IMR-90 (cell line): ENCODE measurements at regions not wholly inside any gene's neighbourhood (a gene's known extent, or its start where the extent isn't known, plus 50 kb on each side); places are given as distances from the start of the nearest gene placed in this dataset.

Experiments
- ATAC-seq: fragments of 200-7000 bp; cut with Tn5 transposase; 2 replicates; pipeline ENCODE4 v1.9.1; 2020; ENCODE audit warnings: low read depth, mild to moderate bottlenecking, moderate library complexity
- BruUV-seq: library from RNA; stranded (reverse); fragments of 400-500 nt; replicated peaks from 2 replicates; lab custom pipeline; 2021; lab: Mats Ljungman, UMichigan
- CTCF ChIA-PET: fragments of 300-600 bp; formaldehyde crosslinking; extraction: SDS; loops from one replicate; lab custom pipeline; 2021; ENCODE audit warnings: antibody characterized with exemption; lab: Yijun Ruan, JAX
- POLR2A ChIA-PET: fragments of 300-600 bp; sonication (Branson Sonifier 250); formaldehyde crosslinking; loops from one replicate; lab custom pipeline; 2022; ENCODE audit warnings: antibody characterized with exemption; ENCODE audit not compliant: unreplicated experiment; lab: Charles Lee
- DNase-seq: peaks from one replicate; pipeline ENCODE4 v3.0.0; 2013
- H2AFZ ChIP-seq: replicated peaks from 2 replicates; pipeline ENCODE3; 2013; ENCODE audit warnings: low read length, mild to moderate bottlenecking; ENCODE audit not compliant: poor library complexity
- H2AK5ac ChIP-seq: 2 replicates; pipeline ENCODE4 v1.6.1; 2013; ENCODE audit warnings: low read depth, low read length, inconsistent platforms
- H2AK9ac ChIP-seq: replicated peaks from 2 replicates; pipeline ENCODE3; 2013; ENCODE audit warnings: mild to moderate bottlenecking, low read depth, low read length, moderate library complexity; ENCODE audit not compliant: poor library complexity
- H2BK120ac ChIP-seq: 2 replicates; pipeline ENCODE4 v1.6.1; 2013; ENCODE audit warnings: low read depth, low read length, inconsistent platforms
- H2BK15ac ChIP-seq: 3 replicates; pipeline ENCODE4 v1.6.1; 2013; ENCODE audit warnings: low read depth, low read length, inconsistent platforms
- H2BK20ac ChIP-seq: 2 replicates; pipeline ENCODE4 v1.6.1; 2013; ENCODE audit warnings: low read depth, mild to moderate bottlenecking, inconsistent platforms, low read length, moderate library complexity
- H2BK5ac ChIP-seq: 2 replicates; pipeline ENCODE4 v1.6.1; 2013; ENCODE audit warnings: mild to moderate bottlenecking, low read depth, low read length, inconsistent platforms; ENCODE audit not compliant: poor library complexity, severe bottlenecking
- H3K14ac ChIP-seq: replicated peaks from 2 replicates; pipeline ENCODE4 v1.6.1; 2013; ENCODE audit warnings: low read depth, low read length, inconsistent platforms
- H3K18ac ChIP-seq: 2 replicates; pipeline ENCODE4 v1.6.1; 2013; ENCODE audit warnings: low read depth, low read length, control low read depth
- H3K23ac ChIP-seq: 2 replicates; pipeline ENCODE4 v1.6.1; 2013; ENCODE audit warnings: low read depth, low read length, inconsistent platforms
- H3K27ac ChIP-seq: 2 replicates; pipeline ENCODE4 v1.5.1; 2013; ENCODE audit warnings: mild to moderate bottlenecking, control low read depth, low read length; ENCODE audit not compliant: insufficient read depth
- H3K27me3 ChIP-seq: 2 replicates; pipeline ENCODE4 v1.6.1; 2013; ENCODE audit warnings: low read length; ENCODE audit not compliant: control insufficient read depth, insufficient read depth
- H3K36me3 ChIP-seq: 2 replicates; pipeline ENCODE4 v1.6.1; 2013; ENCODE audit warnings: low read length, mixed read lengths; ENCODE audit not compliant: control insufficient read depth, insufficient read depth
- H3K4ac ChIP-seq: 2 replicates; pipeline ENCODE4 v1.6.1; 2013; ENCODE audit warnings: low read depth, low read length, inconsistent platforms
- H3K4me1 ChIP-seq: 2 replicates; pipeline ENCODE4 v1.6.1; 2013; ENCODE audit warnings: low read length, mixed read lengths; ENCODE audit not compliant: control insufficient read depth, insufficient read depth
- H3K4me2 ChIP-seq: 2 replicates; pipeline ENCODE4 v1.6.1; 2013; ENCODE audit warnings: low read depth, mild to moderate bottlenecking, control low read depth, low read length, moderate library complexity
- H3K4me3 ChIP-seq: 2 replicates; pipeline ENCODE4 v1.5.1; 2013; ENCODE audit warnings: low read depth, mild to moderate bottlenecking, control low read depth, low read length, moderate library complexity; ENCODE audit not compliant: insufficient read depth
- H3K56ac ChIP-seq: 2 replicates; pipeline ENCODE4 v1.6.1; 2013; ENCODE audit warnings: low read length, inconsistent platforms; ENCODE audit not compliant: insufficient read depth; ENCODE audit errors: extremely low read depth
- H3K79me1 ChIP-seq, 2 experiments: 2 replicates each; pipeline ENCODE4 v1.6.1; 2013; ENCODE audit warnings: low read length in 2 of 2, inconsistent platforms in 1 of 2, low read depth in 1 of 2
- H3K9ac ChIP-seq: 2 replicates; pipeline ENCODE4 v1.6.1; 2013; ENCODE audit warnings: low read depth, low read length, control low read depth
- H3K9me1 ChIP-seq: 2 replicates; pipeline ENCODE4 v1.6.1; 2013; ENCODE audit warnings: low read length, inconsistent platforms; ENCODE audit not compliant: insufficient read depth
- H3K9me3 ChIP-seq: 2 replicates; pipeline ENCODE4 v1.6.1; 2013; ENCODE audit warnings: low read length; ENCODE audit not compliant: control insufficient read depth, insufficient read depth
- H4K20me1 ChIP-seq: 2 replicates; pipeline ENCODE4 v1.6.1; 2013; ENCODE audit warnings: low read length, inconsistent platforms; ENCODE audit not compliant: insufficient read depth
- H4K5ac ChIP-seq: 2 replicates; pipeline ENCODE4 v1.6.1; 2013; ENCODE audit warnings: mild to moderate bottlenecking, low read depth, low read length, control low read depth
- H4K8ac ChIP-seq, 2 experiments: 2 replicates each; pipeline ENCODE4 v1.6.1; 2013; ENCODE audit warnings: low read depth in 2 of 2, low read length in 2 of 2, control low read depth in 1 of 2, inconsistent platforms in 1 of 2
- H4K91ac ChIP-seq: 2 replicates; pipeline ENCODE4 v1.6.1; 2013; ENCODE audit warnings: low read depth, low read length, inconsistent platforms; ENCODE audit not compliant: insufficient read depth
- ELK1 ChIP-seq: fragments of 150-350 bp; IDR thresholded peaks from 2 replicates; pipeline ENCODE4 v1.6.1; 2016; ENCODE audit warnings: low read depth, mild to moderate bottlenecking, low read length, moderate library complexity, borderline replicate concordance
- NFE2L2 ChIP-seq: fragments of 150-350 bp; IDR thresholded peaks from 2 replicates; pipeline ENCODE4 v1.6.1; 2016; ENCODE audit warnings: low read depth, mild to moderate bottlenecking, low read length
- WGBS, 2 experiments: methylation state at CpG; one replicate each; pipeline versions ENCODE4 v1.1.5 to v1.1.7; 2013; ENCODE audit warnings: missing lambda C conversion rate in 2 of 2; ENCODE audit not compliant: insufficient read length in 1 of 2; ENCODE audit errors: extremely low coverage in 2 of 2; 5-methylcytosine and 5-hydroxymethylcytosine counted together
- dilution Hi-C: fragments of 300-500 bp; cut with HindIII; formaldehyde crosslinking; loops from one replicate; pipeline ENCODE4 v1.14.3; 2018; ENCODE audit warnings: low sequenced_read_pairs; ENCODE audit not compliant: unreplicated experiment
- in situ Hi-C: fragments of 300-500 bp; cut with MboI; formaldehyde crosslinking; loops from 3 replicates; pipeline ENCODE4 v1.14.3; 2019; ENCODE audit warnings: low sequenced_read_pairs, inconsistent platforms, mixed read lengths
- intact Hi-C: fragments of 100-400 bp; cut with micrococcal nuclease; formaldehyde crosslinking; loops from 2 replicates; pipeline ENCODE4 v1.10.0; 2022

GRCh38 chr20:54742193-54742592 is 266.8 kb downstream of the DOK5 start:
- Histone ChIP-seq H2BK120ac (no peak overlapping the region), H3K36me3 (no peaks in the 10 kb centered on the region), H3K23ac (no peak overlapping the region), H3K14ac (no peak overlapping the region), H4K91ac (no peak overlapping the region), H3K9me3 (peaks cover 10% of the 10 kb centered on the region), H4K20me1 (no peaks in the 10 kb centered on the region), H4K5ac (no peak overlapping the region), H2AK9ac (no peak overlapping the region), H3K4me3 (no peak overlapping the region), H3K4me2 (no peak overlapping the region), H3K27me3 (no peaks in the 10 kb centered on the region), H3K79me1 (no peaks in the 10 kb centered on the region), H3K9me1 (no peaks in the 10 kb centered on the region), H3K18ac (no peak overlapping the region), H3K56ac (no peak overlapping the region), H3K9ac (no peak overlapping the region), H2BK5ac (no peak overlapping the region), H2BK20ac (no peak overlapping the region), H2BK15ac (no peak overlapping the region), H3K27ac (no peak overlapping the region), H3K4me1 (no peaks in the 10 kb centered on the region), H4K8ac (no peak overlapping the region), H3K4ac (no peak overlapping the region), H2AK5ac (no peak overlapping the region), H2AFZ (no peak overlapping the region)
- ChIA-PET POLR2A (no interaction called here), CTCF (no interaction called here)
- intact Hi-C loops = no loop called here
- TF ChIP-seq NFE2L2 (no peak), ELK1 (no peak)
- DNase-seq (no peak), ATAC-seq (no peak)
- BruUV-seq = no TSS peak
- in situ Hi-C loops = no loop called here
- dilution Hi-C loops = no loop called here
- WGBS, 2 experiments = no CpG with 5 or more reads among the region's 1 CpG
